H1 (cell line): ENCODE measurements at regions not wholly inside any gene's neighbourhood (a gene's known extent, or its start where the extent isn't known, plus 50 kb on each side); places are given as distances from the start of the nearest gene placed in this dataset.

Experiments
- CHD2 ChIP-seq: IDR thresholded peaks from 2 replicates; pipeline ENCODE4 v1.6.1; 2012; ENCODE audit warnings: low read length, improper control_type of control experiment
- CTCF ChIP-seq, 3 experiments: IDR thresholded peaks; 1 replicate in 2 of 3; 2 replicates in 1 of 3; pipeline versions ENCODE4 v1.5.1 to v1.6.1; 2011; ENCODE audit warnings: low read length in 3 of 3, mild to moderate bottlenecking in 3 of 3, inconsistent platforms in 2 of 3, low read depth in 1 of 3, moderate library complexity in 1 of 3; ENCODE audit not compliant: insufficient read depth in 1 of 3; ENCODE audit errors: control extremely low read depth in 1 of 3
- GABPA ChIP-seq: IDR thresholded peaks from 2 replicates; pipeline ENCODE4 v1.6.1; 2011; ENCODE audit warnings: mild to moderate bottlenecking, low read length, moderate library complexity, borderline replicate concordance; ENCODE audit not compliant: insufficient read depth
- SP4 ChIP-seq: IDR thresholded peaks from 2 replicates; pipeline ENCODE4 v1.6.1; 2012; ENCODE audit warnings: low read length, inconsistent platforms
- SRF ChIP-seq: IDR thresholded peaks from 2 replicates; pipeline ENCODE4 v1.6.1; 2011; ENCODE audit warnings: mild to moderate bottlenecking, low read depth, low read length, moderate library complexity

- TF ChIP-seq CTCF (IDR thresholded peaks at IDR 0.05; ENCODE audit: control extremely low read depth in 1 of 3, insufficient read depth in 1 of 3, low read depth in 1 of 3, low read length in 3 of 3) (no peak), SP4 (no peak), GABPA (no peak), SRF (no peak), CHD2 (no peak)
Observed at GRCh38 chr11:92035488-92035887, 189.1 kb upstream of the FAT3 start.
